ENCODE measurements at regions not wholly inside any gene's neighbourhood (a gene's known extent, or its start where the extent isn't known, plus 50 kb on each side); places are given as distances from the start of the nearest gene placed in this dataset.

- DNase-seq, result no peak
Measured at GRCh38 chr13:47148543-47148942, 251.7 kb upstream of the HTR2A start.

- DNase-seq, result no peak
Measured at GRCh38 chr13:47147812-47148119, 250.9 kb upstream of the HTR2A start.

GRCh38 chr13:47146991-47147811 is 250.3 kb upstream of the HTR2A start:
- no peak for DNase-seq

- no peak for DNase-seq
Measured at GRCh38 chr13:47146136-47146535, 249.3 kb upstream of the HTR2A start.

- no peak for DNase-seq
Measured at GRCh38 chr13:47144782-47145181, 247.9 kb upstream of the HTR2A start.

GRCh38 chr13:47142105-47142504 is 245.3 kb upstream of the HTR2A start:
- no peak for DNase-seq

GRCh38 chr13:47139519-47139918 is 242.7 kb upstream of the HTR2A start:
- no peak for DNase-seq

- no peak for DNase-seq
Measured at GRCh38 chr13:47136504-47136941, 239.7 kb upstream of the HTR2A start.

- DNase-seq, result no peak
Measured at GRCh38 chr13:47135800-47136503, 239.1 kb upstream of the HTR2A start.

GRCh38 chr13:47134939-47135489 is 238.2 kb upstream of the HTR2A start:
- DNase-seq, result no peak

- no peak for DNase-seq
Measured at GRCh38 chr13:47133011-47133445, 236.2 kb upstream of the HTR2A start.

GRCh38 chr13:47129461-47129860 is 232.6 kb upstream of the HTR2A start:
- no peak for DNase-seq

GRCh38 chr13:47126432-47126831 is 229.6 kb upstream of the HTR2A start:
- no peak for DNase-seq

- no peak for DNase-seq
Measured at GRCh38 chr13:47121092-47121763, 224.4 kb upstream of the HTR2A start.

- no peak for DNase-seq
Measured at GRCh38 chr13:47120282-47120681, 223.4 kb upstream of the HTR2A start.

GRCh38 chr13:47119575-47120235 is 222.9 kb upstream of the HTR2A start:
- DNase-seq, result no peak

GRCh38 chr13:47117268-47117667 is 220.4 kb upstream of the HTR2A start:
- no peak for DNase-seq

- DNase-seq, result no peak
Measured at GRCh38 chr13:47114030-47114429, 217.2 kb upstream of the HTR2A start.

GRCh38 chr13:47112903-47113299 is 216.0 kb upstream of the HTR2A start:
- no peak for DNase-seq

- DNase-seq, result no peak
Measured at GRCh38 chr13:47112205-47112902, 215.5 kb upstream of the HTR2A start.

GRCh38 chr13:47111499-47111898 is 214.6 kb upstream of the HTR2A start:
- no peak for DNase-seq

- DNase-seq, result no peak
Measured at GRCh38 chr13:47110833-47111240, 214.0 kb upstream of the HTR2A start.

All from SHP77 treated with DMSO at 0.1 percent for 48 hours (cell line).